ENCODE measurements at regions not wholly inside any gene's neighbourhood (a gene's known extent, or its start where the extent isn't known, plus 50 kb on each side); places are given as distances from the start of the nearest gene placed in this dataset.
A peak's percentile ranks its signal among the peaks of the same experiment; 100 is the strongest.
"Not testable (repeated sequence)": the region's sequence is repeated elsewhere in the genome, so short reads cannot be mapped to it uniquely, and the experiment has no call there.

GRCh38 chr1:147348592-147348991 lies 106.1 kb downstream of the CHD1L start:
- not testable (repeated sequence) for DNase-seq

DNA sequence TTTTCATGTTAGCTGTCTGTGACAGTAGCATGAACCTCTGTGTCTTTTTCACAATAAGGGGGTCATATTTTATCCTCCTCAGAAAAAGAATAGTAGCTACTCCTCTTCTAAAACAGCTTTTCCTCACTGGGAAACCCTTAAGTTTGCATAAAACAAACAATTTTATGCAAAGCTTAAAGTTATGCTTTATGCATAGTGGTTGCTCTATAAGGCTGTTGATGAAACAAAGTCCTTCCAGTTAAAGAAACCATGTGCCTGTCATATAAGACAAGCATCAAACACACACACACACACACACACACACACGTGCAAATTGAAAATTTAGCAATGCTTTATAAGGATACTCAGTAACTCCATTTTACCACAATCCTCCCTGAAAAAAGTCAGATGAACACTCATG lies 107.0 kb downstream of the CHD1L start:
- no peak for DNase-seq

DNA sequence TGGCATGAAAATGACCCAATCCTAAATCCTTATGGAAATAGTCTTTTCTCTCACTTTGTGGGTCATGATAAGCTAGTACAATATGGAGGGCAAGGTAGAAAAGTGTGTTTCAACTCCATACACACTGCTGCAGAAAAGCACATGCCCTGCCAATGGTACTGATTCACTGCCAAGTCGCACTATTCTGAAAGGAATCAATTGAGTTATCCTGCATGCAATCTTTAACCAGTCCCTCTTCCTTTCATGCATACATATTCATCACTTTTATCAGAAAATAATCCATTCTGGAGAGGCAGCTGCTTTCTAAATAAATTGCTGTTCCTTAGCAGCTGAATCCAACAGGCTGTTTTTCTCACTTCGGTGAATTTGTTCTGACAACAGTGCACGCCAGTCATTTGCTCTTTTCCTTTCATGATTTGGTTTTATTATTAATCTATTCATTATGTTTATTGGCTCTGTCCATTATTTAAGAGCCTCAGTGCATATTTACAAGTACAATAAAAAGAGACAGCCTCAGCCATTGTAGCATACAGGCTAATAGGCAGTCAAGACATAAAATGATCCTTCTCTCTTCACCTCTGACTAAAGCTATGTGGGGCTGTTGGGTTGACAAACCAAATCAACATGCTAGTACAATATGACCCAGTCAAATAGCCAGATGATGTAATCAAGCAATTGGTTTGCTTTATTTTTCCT lies 108.8 kb downstream of the CHD1L start:
- no peak for DNase-seq

DNA sequence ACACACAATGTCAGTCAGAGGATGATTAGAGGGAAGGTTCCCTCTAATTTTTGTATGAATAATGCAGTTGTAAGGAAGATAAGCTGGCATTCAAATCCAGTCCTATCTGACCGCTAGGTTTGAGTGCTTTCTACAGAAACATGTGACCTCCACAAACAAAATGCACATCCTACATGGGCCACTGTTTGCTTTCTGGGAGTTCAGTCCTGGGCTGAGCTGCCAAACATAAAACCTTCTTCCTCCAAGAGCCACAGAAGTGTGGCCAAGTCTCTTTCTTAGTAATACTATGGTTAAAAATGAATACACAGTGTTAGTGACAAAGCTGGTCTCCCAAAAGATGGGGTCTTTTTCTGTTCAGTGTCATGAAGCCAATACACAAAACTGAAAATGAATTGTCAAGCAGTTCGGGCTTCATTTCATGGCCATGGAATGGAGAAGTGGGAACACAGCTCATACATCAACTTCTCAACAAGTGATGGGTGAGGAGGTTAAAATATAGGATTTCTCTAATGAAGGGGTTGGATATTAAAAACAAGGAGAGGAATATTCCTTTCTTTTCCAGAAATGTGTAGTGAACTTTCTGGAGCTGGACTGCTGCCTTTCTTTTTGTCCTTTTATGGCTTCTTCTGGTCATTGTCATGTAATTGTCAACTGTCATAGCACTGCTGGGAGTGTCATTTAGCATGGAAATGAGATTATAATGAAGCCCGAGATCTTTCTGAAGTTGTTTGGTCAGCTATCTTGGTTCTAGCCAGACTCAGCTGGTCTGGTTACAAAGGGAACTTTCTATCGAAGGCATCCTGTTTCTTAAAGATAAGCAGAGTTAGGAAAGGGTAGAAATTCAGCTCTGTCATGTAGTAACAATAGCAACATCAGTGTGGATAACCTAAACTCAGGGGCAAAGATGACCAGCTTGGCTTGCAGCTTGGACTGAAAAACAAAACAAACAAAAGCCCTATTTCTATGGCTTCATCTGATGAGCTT lies 135.1 kb downstream of the CHD1L start:
- DNase-seq, result no peak

GRCh38 chr1:147379889-147380288 lies 137.4 kb downstream of the CHD1L start:
- DNase-seq, result no peak

GRCh38 chr1:147384804-147385203 lies 142.3 kb downstream of the CHD1L start:
- no peak for DNase-seq

DNA sequence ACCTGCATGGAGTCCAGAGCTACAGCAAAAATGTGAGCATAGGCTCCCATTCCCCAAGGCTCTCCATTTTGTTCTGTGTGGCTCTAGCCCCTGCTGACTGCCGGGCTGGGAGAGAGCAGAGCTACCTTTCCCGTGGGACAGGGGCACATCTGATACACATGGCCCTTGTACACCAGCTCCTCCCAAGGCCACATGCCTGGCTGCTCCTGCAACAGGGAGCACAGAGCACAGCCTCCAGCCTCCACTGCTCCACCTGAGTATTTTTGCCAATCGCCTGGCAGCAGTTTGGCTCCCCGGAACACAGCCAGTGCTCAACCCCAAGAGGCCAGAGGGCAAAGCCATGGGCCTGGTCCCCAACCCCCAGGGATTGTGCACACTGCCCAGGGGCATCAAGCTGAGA lies 146.5 kb downstream of the CHD1L start:
- no peak for DNase-seq

DNA sequence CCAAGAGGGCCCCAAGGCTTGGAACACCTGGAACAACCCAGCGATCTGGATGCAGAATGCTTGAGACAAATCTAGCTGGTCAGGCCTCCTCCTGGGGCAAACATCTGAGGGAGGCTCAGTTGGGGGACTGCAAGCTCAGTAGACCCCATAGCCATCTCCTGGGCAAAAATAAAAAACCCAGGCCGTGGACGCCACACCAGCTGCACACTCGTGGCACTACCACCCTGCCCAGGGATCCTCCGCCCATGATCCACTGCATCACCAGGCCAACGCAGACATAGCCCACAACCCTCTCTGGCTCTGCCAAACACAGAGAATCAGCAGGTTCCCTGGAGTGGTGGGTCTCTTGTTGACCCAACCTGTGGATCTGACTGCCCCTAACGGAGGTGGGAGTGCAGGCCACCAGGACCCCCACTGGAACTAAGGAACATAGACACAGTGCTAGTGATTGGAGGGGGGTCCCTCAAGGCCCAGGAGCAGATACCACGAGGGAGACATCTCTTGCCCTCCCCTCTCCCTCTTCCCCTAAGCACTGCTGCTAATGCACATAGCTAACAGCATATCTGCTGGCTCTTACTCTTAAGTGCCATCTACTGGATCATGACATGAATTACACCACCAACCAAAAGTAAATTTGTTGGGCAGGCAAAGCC lies 147.2 kb downstream of the CHD1L start:
- no peak for DNase-seq

- no peak for DNase-seq
Measured at GRCh38 chr1:147390185-147390542, 147.7 kb downstream of the CHD1L start.

DNA sequence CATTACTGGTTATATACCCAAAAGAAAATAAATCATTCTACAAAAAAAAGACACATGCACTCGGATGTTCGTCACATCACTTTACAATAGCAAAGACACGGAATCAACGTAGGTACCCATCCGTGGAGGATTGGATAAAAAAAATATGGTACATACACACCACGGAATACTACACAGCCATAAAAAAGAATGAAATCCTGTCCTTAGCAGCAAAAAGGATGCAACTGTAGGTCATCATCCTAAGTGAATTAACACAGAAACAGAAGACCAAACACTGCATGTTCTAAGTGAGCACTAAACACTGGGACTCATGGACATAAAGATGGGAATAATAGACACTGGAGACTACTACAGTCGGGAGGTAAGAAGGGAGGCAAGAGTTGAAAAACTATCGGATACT lies 148.6 kb downstream of the CHD1L start:
- DNase-seq, result no peak

GRCh38 chr1:147402326-147403045 lies 138.8 kb upstream of the BCL9 start:
- not testable (repeated sequence) for DNase-seq

GRCh38 chr1:147404344-147404743 lies 137.0 kb upstream of the BCL9 start:
- not testable (repeated sequence) for DNase-seq

GRCh38 chr1:147409886-147410285 lies 131.4 kb upstream of the BCL9 start:
- DNase-seq, result no peak

DNA sequence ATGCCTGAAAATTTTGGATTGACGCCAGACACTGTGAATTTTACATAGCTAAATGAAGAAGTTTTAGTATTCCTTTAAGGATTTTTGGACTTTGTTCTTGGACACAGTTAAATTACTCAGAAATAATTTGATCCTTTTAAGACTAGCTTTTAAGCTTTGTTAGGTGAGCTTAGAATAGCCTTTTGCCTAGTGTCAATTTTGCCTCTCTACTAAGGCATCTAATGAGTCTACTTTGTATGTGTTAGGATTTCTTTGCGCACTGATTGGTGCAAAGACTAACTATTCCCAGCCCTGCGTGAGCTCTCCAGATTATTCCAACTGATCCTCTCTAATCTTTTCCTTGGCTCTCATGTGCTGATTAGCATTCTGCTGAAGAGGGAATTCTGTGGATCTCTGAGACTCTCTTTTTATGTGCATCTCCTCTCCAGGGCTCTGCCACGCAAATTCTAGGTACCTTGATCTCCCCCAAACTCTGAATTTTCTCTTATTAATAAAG lies 128.1 kb upstream of the BCL9 start:
- no peak for DNase-seq

- DNase-seq, result no peak
Measured at GRCh38 chr1:147414505-147415163, 126.7 kb upstream of the BCL9 start.

DNA sequence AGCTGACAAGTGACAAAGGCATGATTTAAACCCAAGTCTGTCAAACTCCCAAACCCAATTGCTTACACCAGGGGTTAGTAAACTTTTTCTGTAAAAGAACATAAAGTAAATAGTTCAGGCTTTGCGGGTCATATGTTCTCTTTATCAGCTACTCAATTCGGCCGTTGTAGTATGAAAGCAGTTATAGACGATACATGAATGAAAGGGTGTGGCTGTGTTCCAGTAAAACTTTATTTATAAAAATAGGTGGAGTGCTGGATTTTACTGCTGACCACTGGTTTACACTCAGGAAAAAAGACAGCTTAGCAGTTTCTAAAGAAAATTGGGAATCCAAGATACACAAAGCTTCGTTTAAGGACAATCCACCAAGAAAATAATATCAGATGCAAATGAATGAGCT lies 124.3 kb upstream of the BCL9 start:
- DNase-seq, result no peak

DNA sequence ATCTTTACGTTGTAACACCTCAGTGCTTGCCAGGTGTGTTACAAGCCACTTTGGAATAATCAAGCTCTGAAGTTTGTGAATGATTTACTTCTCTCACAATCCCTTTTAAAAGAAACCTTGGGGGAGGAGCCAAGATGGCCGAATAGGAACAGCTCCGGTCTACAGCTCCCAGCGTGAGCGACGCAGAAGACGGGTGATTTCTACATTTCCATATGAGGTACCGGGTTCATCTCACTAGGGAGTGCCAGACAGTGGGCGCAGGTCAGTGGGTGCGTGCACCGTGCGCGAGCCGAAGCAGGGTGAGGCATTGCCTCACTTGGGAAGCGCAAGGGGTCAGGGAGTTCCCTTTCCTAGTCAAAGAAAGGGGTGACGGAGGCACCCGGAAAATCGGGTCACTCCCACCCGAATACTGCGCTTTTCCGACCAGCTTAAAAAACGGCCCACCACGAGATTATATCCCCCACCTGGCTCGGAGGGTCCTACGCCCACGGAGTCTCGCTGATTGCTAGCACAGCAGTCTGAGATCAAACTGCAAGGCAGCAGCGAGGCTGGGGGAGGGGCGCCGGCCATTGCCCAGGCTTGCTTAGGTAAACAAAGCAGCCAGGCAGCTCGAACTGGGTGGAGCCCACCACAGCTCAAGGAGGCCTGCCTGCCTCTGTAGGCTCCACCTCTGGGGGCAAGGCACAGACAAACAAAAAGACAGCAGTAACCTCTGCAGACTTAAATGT lies 118.0 kb upstream of the BCL9 start:
- DNase-seq, result peak; percentile 3

DNA sequence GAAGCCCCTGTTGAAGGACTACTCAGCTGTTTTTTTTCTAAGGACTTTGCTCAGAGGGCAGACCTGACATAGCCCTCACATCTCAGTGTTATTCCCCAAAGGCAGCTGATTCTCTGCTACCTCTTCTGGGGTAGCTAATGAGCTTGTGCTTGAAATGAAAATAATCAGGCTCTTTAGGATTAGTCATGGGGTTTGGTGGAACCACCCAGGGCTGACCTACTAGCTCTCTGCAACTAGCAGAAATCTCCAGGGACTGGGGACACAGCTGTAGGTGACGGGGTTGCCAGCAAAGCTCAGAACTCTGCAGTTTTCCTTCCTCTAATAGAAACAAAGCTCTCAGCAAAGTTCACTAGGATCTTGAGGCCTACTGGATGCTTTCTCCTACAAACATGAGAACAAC lies 106.4 kb upstream of the BCL9 start:
- no peak for DNase-seq

DNA sequence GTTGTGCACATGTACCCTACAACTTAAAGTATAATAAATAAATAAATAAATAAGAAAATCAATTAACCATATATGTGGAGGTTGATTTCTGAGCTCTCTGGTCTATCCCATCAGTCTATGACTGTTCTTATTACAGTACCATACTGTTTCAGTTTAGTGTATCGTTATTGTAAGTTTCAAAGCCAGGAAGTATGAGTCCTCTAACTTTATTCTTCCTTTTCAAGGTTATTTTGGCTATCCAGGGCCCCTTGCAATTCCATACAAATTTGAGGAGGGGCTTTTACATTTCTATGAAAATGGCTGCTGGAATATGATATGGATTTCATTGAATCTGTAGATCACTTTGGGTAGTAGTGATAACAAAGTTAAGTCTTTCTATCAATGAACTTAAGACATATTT lies 96.9 kb upstream of the BCL9 start:
- DNase-seq, result no peak

- no peak for DNase-seq
Measured at GRCh38 chr1:147451628-147452027, 89.7 kb upstream of the BCL9 start.

DNA sequence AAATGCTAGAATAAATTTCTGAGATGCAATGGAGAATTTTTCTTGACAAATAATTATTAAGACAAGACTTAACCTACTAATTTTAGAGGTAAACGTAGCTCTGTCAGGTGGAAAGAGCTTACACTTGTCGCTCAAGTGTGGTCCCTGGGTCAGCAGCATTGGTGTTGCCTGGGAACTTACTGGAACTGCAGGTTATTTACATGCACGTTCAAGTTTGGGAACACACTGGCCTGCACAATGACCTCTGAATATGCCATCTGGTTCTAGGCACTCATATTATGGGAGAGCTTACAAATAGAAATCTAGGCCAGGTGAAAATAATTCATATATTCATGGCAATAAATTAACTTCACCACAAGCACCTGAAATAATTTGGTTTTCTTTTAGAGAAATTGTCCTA lies 88.5 kb upstream of the BCL9 start:
- DNase-seq, result no peak

DNA sequence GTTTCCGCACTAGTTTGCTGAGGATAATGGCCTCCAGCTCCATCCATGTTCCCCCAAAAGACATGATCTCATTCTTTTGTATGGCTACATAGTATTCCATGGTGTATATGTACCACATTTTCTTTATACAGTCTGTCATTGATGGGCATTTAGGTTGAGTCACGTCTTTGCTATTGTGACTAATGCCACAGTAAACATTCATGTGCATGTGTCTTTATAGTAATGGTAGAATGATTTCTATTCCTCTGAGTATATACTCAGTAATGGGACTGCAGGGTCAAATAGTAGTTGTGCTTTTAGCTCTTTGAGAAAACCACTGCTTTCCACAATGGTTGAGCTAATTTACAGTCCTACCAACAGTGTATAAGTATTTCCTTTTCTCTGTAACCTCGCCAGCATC lies 78.3 kb upstream of the BCL9 start:
- DNase-seq, result no peak

All from NCI-H2171 (cell line).